ENCODE measurements at regions not wholly inside any gene's neighbourhood (a gene's known extent, or its start where the extent isn't known, plus 50 kb on each side); places are given as distances from the start of the nearest gene placed in this dataset.

GRCh38 chr18:34094148-34094547 lies 130.6 kb downstream of the NOL4 start:
- H3K4me1 Mint-ChIP-seq (ENCODE audit: low read depth): no peaks in the 10 kb centered on the region
- TF ChIP-seq CTCF (IDR thresholded peaks at IDR 0.05): no peak
- no peaks in the 10 kb centered on the region for H3K27me3 Mint-ChIP-seq
- intact Hi-C loops (cut with micrococcal nuclease): no loop called here
- DNase-seq (no peak), ATAC-seq (no peak)
- H3K36me3 Mint-ChIP-seq (ENCODE audit: low read depth): no peaks in the 10 kb centered on the region
- no peak overlapping the region for H3K27ac Mint-ChIP-seq
- H3K4me3 Mint-ChIP-seq: no peak overlapping the region
- ChIA-PET CTCF (no interaction called here), POLR2A (no interaction called here)
- H3K9me3 Mint-ChIP-seq: peaks cover 2% of the 10 kb centered on the region

GRCh38 chr18:34092796-34093195 lies 131.9 kb downstream of the NOL4 start:
- Mint-ChIP-seq H3K27me3 (no peaks in the 10 kb centered on the region), H3K27ac (no peak overlapping the region), H3K4me1 (ENCODE audit: low read depth) (no peaks in the 10 kb centered on the region), H3K36me3 (ENCODE audit: low read depth) (no peaks in the 10 kb centered on the region), H3K4me3 (no peak overlapping the region), H3K9me3 (peaks cover 2% of the 10 kb centered on the region)
- TF ChIP-seq CTCF (IDR thresholded peaks at IDR 0.05): no peak
- CTCF ChIA-PET: no interaction called here
- ATAC-seq (no peak), DNase-seq (no peak)
- POLR2A ChIA-PET: no interaction called here
- intact Hi-C loops (cut with micrococcal nuclease): no loop called here

GRCh38 chr18:34086370-34086769 lies 138.3 kb downstream of the NOL4 start:
- Mint-ChIP-seq H3K27ac (no peak overlapping the region), H3K4me1 (ENCODE audit: low read depth) (no peaks in the 10 kb centered on the region), H3K4me3 (no peak overlapping the region), H3K36me3 (ENCODE audit: low read depth) (no peaks in the 10 kb centered on the region), H3K27me3 (no peaks in the 10 kb centered on the region), H3K9me3 (peaks cover 4% of the 10 kb centered on the region)
- POLR2A ChIA-PET: no interaction called here
- no peak for TF ChIP-seq CTCF (IDR thresholded peaks at IDR 0.05)
- DNase-seq: no peak
- no peak for ATAC-seq
- intact Hi-C loops (cut with micrococcal nuclease): no loop called here
- CTCF ChIA-PET: interaction anchor here (0.6 kb wide), 1 partner anchor 516 kb away, joined by 3 read pairs; no protein-coding TSS in a partner anchor

- no peak for TF ChIP-seq CTCF (IDR thresholded peaks at IDR 0.05)
- intact Hi-C loops (cut with micrococcal nuclease): no loop called here
- H3K36me3 Mint-ChIP-seq (ENCODE audit: low read depth): no peaks in the 10 kb centered on the region
- POLR2A ChIA-PET: no interaction called here
- no peak overlapping the region for H3K4me3 Mint-ChIP-seq
- H3K27ac Mint-ChIP-seq: no peak overlapping the region
- DNase-seq (no peak), ATAC-seq (no peak)
- no peaks in the 10 kb centered on the region for H3K27me3 Mint-ChIP-seq
- CTCF ChIA-PET: no interaction called here
- peaks cover 4% of the 10 kb centered on the region for H3K9me3 Mint-ChIP-seq
- no peaks in the 10 kb centered on the region for H3K4me1 Mint-ChIP-seq (ENCODE audit: low read depth)
Measured at GRCh38 chr18:34085140-34085739, 139.5 kb downstream of the NOL4 start.

GRCh38 chr18:34084635-34085034 lies 140.1 kb downstream of the NOL4 start:
- Mint-ChIP-seq H3K4me1 (ENCODE audit: low read depth) (no peaks in the 10 kb centered on the region), H3K9me3 (peaks cover 4% of the 10 kb centered on the region), H3K27me3 (no peaks in the 10 kb centered on the region), H3K36me3 (ENCODE audit: low read depth) (no peaks in the 10 kb centered on the region), H3K4me3 (no peak overlapping the region), H3K27ac (no peak overlapping the region)
- TF ChIP-seq CTCF (IDR thresholded peaks at IDR 0.05): no peak
- DNase-seq (no peak), ATAC-seq (no peak)
- ChIA-PET CTCF (no interaction called here), POLR2A (no interaction called here)
- intact Hi-C loops (cut with micrococcal nuclease): no loop called here
